ENCODE measurements at regions not wholly inside any gene's neighbourhood (a gene's known extent, or its start where the extent isn't known, plus 50 kb on each side); places are given as distances from the start of the nearest gene placed in this dataset.

DNA sequence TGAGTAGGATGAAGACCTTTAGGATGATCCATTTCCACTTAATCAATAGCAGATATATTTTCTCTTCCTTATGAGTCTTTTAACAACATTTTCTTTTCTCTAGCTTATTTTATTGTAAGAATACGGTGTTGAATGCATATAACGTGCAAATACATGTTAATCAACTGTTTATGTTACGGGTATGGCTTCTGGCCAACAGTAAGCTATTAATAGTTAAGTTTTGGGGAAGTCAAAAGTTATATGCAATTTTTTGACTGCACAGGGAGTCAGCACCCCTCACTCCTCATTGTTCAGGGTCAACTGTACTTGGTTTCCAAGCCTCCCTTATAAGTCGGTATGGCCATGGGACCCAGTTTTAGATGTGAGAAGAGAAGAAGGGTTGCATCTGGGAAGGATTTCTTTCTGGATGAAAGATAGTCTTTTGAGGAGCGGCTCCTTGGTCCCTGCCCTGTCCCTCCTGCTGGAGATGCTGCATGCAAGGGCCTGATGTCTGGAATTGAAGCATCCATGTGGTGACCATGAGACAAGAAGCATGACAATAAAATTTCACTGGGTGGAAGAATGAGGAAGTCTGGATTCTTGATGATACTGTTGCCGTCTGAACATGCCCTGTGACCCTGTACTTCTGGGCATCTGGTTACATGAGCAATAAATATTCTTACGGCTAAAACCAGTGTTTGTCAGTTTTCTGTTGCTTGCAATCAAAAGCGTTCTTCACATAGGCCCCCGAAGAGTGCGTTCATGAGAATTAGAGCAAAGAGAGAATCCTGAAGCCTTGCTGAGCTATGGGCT is 194.7 kb upstream of the PMEPA1 start:
- Histone ChIP-seq H3K4me3 (ENCODE audit: insufficient read depth, low read depth, low read length) (no peak overlapping the region), H2AK9ac (replicated peaks; ENCODE audit: low read depth, low read length, poor library complexity) (no peak overlapping the region), H3K27me3 (ENCODE audit: control insufficient read depth, insufficient read depth, low read length) (peaks cover 5% of the 10 kb centered on the region), H3K9me1 (ENCODE audit: insufficient read depth, low read length) (no peaks in the 10 kb centered on the region), H3K36me3 (ENCODE audit: control insufficient read depth, insufficient read depth, low read length) (no peaks in the 10 kb centered on the region), H3K18ac (ENCODE audit: low read depth, low read length) (no peak overlapping the region), H2AFZ (replicated peaks; ENCODE audit: low read length, poor library complexity) (no peak overlapping the region), H2BK120ac (ENCODE audit: low read depth, low read length) (no peak overlapping the region), H2BK15ac (ENCODE audit: low read depth, low read length) (no peak overlapping the region), H4K8ac (ENCODE audit: low read depth in 2 of 2, low read length in 2 of 2) (no peak overlapping the region), H3K23ac (ENCODE audit: low read depth, low read length) (no peak overlapping the region), H3K9ac (ENCODE audit: low read depth, low read length) (no peak overlapping the region), H3K27ac (ENCODE audit: insufficient read depth, low read length) (no peak overlapping the region), H4K20me1 (ENCODE audit: insufficient read depth, low read length) (no peaks in the 10 kb centered on the region), H3K14ac (replicated peaks; ENCODE audit: low read depth, low read length) (no peak overlapping the region), H3K4me1 (ENCODE audit: control insufficient read depth, insufficient read depth, low read length) (no peaks in the 10 kb centered on the region), H3K9me3 (ENCODE audit: control insufficient read depth, insufficient read depth, low read length) (no peaks in the 10 kb centered on the region), H2AK5ac (ENCODE audit: low read depth, low read length) (no peak overlapping the region), H3K56ac (ENCODE audit: extremely low read depth, insufficient read depth, low read length) (no peak overlapping the region), H2BK5ac (ENCODE audit: low read depth, low read length, poor library complexity, severe bottlenecking) (no peak overlapping the region), H3K79me1 (ENCODE audit: low read depth in 1 of 2, low read length in 2 of 2) (no peaks in the 10 kb centered on the region), H4K91ac (ENCODE audit: insufficient read depth, low read depth, low read length) (no peak overlapping the region), H3K4ac (ENCODE audit: low read depth, low read length) (no peak overlapping the region), H3K4me2 (ENCODE audit: low read depth, low read length) (no peak overlapping the region), H4K5ac (ENCODE audit: low read depth, low read length) (no peak overlapping the region), H2BK20ac (ENCODE audit: low read depth, low read length) (no peak overlapping the region)
- no TSS peak for BruUV-seq (replicated peaks)
- WGBS, 2 experiments (ENCODE audit: extremely low coverage in 2 of 2, insufficient read length in 1 of 2): 13% methylated on average over 3 of the region's 10 CpGs; no CpG with 5 or more reads in 1 of the 2 experiments
- TF ChIP-seq, protein P1, sequence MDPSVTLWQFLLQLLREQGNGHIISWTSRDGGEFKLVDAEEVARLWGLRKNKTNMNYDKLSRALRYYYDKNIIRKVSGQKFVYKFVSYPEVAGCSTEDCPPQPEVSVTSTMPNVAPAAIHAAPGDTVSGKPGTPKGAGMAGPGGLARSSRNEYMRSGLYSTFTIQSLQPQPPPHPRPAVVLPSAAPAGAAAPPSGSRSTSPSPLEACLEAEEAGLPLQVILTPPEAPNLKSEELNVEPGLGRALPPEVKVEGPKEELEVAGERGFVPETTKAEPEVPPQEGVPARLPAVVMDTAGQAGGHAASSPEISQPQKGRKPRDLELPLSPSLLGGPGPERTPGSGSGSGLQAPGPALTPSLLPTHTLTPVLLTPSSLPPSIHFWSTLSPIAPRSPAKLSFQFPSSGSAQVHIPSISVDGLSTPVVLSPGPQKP (IDR thresholded peaks at IDR 0.05; ENCODE audit: borderline replicate concordance, low read depth, low read length): no peak
- TF ChIP-seq POLR2A (IDR thresholded peaks at IDR 0.05; ENCODE audit: low read depth, low read length) (no peak), SMC3 (IDR thresholded peaks at IDR 0.05; ENCODE audit: low read depth, low read length) (no peak)
- intact Hi-C loops (cut with micrococcal nuclease): no loop called here
- POLR2A ChIA-PET (ENCODE audit: unreplicated experiment): no interaction called here
- in situ Hi-C loops (cut with MboI; ENCODE audit: low sequenced_read_pairs): no loop called here
- DNase-seq (no peak), ATAC-seq (ENCODE audit: low read depth) (no peak)
- CTCF ChIA-PET: no interaction called here
- dilution Hi-C loops (cut with HindIII; ENCODE audit: low sequenced_read_pairs, unreplicated experiment): no loop called here

Measured in IMR-90 (cell line).